Neural cell (in vitro differentiated cells): ENCODE measurements at regions not wholly inside any gene's neighbourhood (a gene's known extent, or its start where the extent isn't known, plus 50 kb on each side); places are given as distances from the start of the nearest gene placed in this dataset.
A peak's percentile ranks its signal among the peaks of the same experiment; 100 is the strongest.

Experiments
- H2AFZ ChIP-seq: fragments of 200-600, 300-800 bp; sonication (generic), shearing (Covaris generic); 2 replicates; pipeline ENCODE4 v1.6.0; 2014; ENCODE audit warnings: low read depth, mild to moderate bottlenecking, antibody characterized with exemption, low read length, moderate library complexity
- H3F3A ChIP-seq: fragments of 200-600 bp; shearing (Covaris generic); 2 replicates; pipeline ENCODE4 v1.6.1; 2016; ENCODE audit warnings: mild to moderate bottlenecking, moderate library complexity, mixed read lengths, antibody characterized with exemption, low read length; ENCODE audit not compliant: insufficient read depth, poor library complexity, severe bottlenecking
- H3K27ac ChIP-seq: fragments of 200-600, 300-800 bp; sonication (generic), shearing (Covaris generic); 2 replicates; pipeline ENCODE4 v1.5.1; 2014; ENCODE audit warnings: mild to moderate bottlenecking, low read length, moderate library complexity
- H3K27me3 ChIP-seq: fragments of 300-800, 200-600 bp; sonication (generic), shearing (Covaris generic); 2 replicates; pipeline ENCODE4 v1.6.0; 2014; ENCODE audit warnings: mild to moderate bottlenecking, low read depth, low read length, moderate library complexity; ENCODE audit not compliant: insufficient read depth
- H3K36me3 ChIP-seq: fragments of 300-800, 200-600 bp; sonication (generic), shearing (Covaris generic); 2 replicates; pipeline ENCODE4 v1.5.1; 2014; ENCODE audit warnings: mild to moderate bottlenecking, antibody characterized with exemption, low read length, moderate library complexity; ENCODE audit not compliant: insufficient read depth
- H3K4me2 ChIP-seq: fragments of 300-800, 200-600 bp; sonication (generic), shearing (Covaris generic); 2 replicates; pipeline ENCODE4 v1.6.0; 2014; ENCODE audit warnings: mild to moderate bottlenecking, low read length
- H3K4me3 ChIP-seq: fragments of 300-800, 200-600 bp; sonication (generic), shearing (Covaris generic); 2 replicates; pipeline ENCODE4 v1.5.1; 2014; ENCODE audit warnings: mild to moderate bottlenecking, low read length, moderate library complexity
- H3K79me2 ChIP-seq: fragments of 200-600 bp; shearing (Covaris generic); replicated peaks from 2 replicates; pipeline ENCODE4 v1.6.0; 2014; ENCODE audit warnings: mild to moderate bottlenecking, low read length, moderate library complexity; ENCODE audit not compliant: insufficient read depth
- H3K9ac ChIP-seq: fragments of 300-800, 200-600 bp; sonication (generic), shearing (Covaris generic); 2 replicates; pipeline ENCODE4 v1.6.1; 2016; ENCODE audit warnings: mild to moderate bottlenecking, low read length, mixed read lengths
- H3K9me2 ChIP-seq: fragments of 200-600 bp; shearing (Covaris generic); 2 replicates; pipeline ENCODE4 v1.6.1; 2016; ENCODE audit warnings: mild to moderate bottlenecking, low read length, mixed read lengths; ENCODE audit not compliant: insufficient read depth
- H3K9me3 ChIP-seq: fragments of 200-600, 300-800 bp; sonication (generic), shearing (Covaris generic); 2 replicates; pipeline ENCODE4 v1.6.1; 2016; ENCODE audit warnings: mild to moderate bottlenecking, mixed run types, low read length, moderate library complexity, mixed read lengths
- H4K20me1 ChIP-seq: fragments of 200-600 bp; shearing (Covaris generic); 2 replicates; pipeline ENCODE4 v1.6.1; 2016; ENCODE audit warnings: mild to moderate bottlenecking, mixed run types; ENCODE audit not compliant: insufficient read depth
- EP300 ChIP-seq: fragments of 450-650 bp; conservative IDR thresholded peaks from 2 replicates; pipeline ENCODE4 v1.6.1; 2014; ENCODE audit warnings: antibody characterized with exemption, mild to moderate bottlenecking, moderate library complexity; ENCODE audit not compliant: poor library complexity, severe bottlenecking
- EZH2 ChIP-seq: fragments of 200-600, 300-800 bp; shearing (Covaris generic), sonication (generic); IDR thresholded peaks from 2 replicates; pipeline ENCODE4 v1.6.1; 2014; ENCODE audit warnings: antibody characterized with exemption, low read length, borderline replicate concordance, mild to moderate bottlenecking; ENCODE audit not compliant: insufficient read depth, poor library complexity, severe bottlenecking
- MXI1 ChIP-seq: fragments of 450-650 bp; conservative IDR thresholded peaks from 2 replicates; pipeline ENCODE4 v1.6.1; 2014; ENCODE audit warnings: antibody characterized with exemption, mild to moderate bottlenecking; ENCODE audit not compliant: poor library complexity, severe bottlenecking
- POLR2AphosphoS5 ChIP-seq: IDR thresholded peaks from 2 replicates; pipeline ENCODE4 v1.6.1; 2012
- RAD21 ChIP-seq: fragments of 450-650 bp; conservative IDR thresholded peaks from 2 replicates; pipeline ENCODE4 v1.6.1; 2014; ENCODE audit warnings: antibody characterized with exemption, mild to moderate bottlenecking, moderate library complexity
- SMC3 ChIP-seq: fragments of 450-650 bp; conservative IDR thresholded peaks from 2 replicates; pipeline ENCODE4 v1.6.1; 2014; ENCODE audit warnings: antibody characterized with exemption, mild to moderate bottlenecking, moderate library complexity; ENCODE audit not compliant: poor library complexity
- TAF1 ChIP-seq: IDR thresholded peaks from 2 replicates; pipeline ENCODE4 v1.6.1; 2012; ENCODE audit warnings: low read depth
- TF ChIP-seq, protein P1 (sequence below): fragments of 450-650 bp; IDR thresholded peaks from 2 replicates; pipeline ENCODE4 v1.5.1; 2014; ENCODE audit warnings: antibody characterized with exemption, mild to moderate bottlenecking, moderate library complexity; ENCODE audit not compliant: poor library complexity, severe bottlenecking
- TF ChIP-seq, protein P2 (sequence below): IDR thresholded peaks from 2 replicates; pipeline ENCODE4 v1.6.1; 2012; ENCODE audit warnings: borderline replicate concordance

DNA sequence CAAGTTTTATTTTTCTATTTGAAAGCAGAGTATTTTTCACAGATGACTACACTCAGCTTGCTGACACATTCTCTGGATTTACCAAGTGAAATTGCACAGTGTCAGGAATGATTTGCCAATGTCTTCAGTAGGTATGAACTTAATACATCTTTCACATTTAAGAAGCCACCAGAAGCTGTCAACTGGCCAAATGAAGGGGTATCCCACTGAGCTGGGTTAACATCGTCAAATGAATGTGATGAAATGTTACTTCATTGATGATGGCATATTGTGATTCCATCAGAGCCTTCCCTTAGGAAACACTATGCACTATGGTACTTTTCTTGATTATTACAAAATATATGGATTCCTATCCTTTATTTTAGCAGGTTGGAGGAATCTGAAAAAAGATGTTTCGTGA lies 592.3 kb downstream of the FGF9 start:
- Histone ChIP-seq H3K9me3 (no peaks in the 10 kb centered on the region), H3K9me2 (no peaks in the 10 kb centered on the region), H3F3A (no peaks in the 10 kb centered on the region), H3K4me3 (peak overlapping the region; percentile 14), H3K27me3 (no peaks in the 10 kb centered on the region), H3K9ac (no peak overlapping the region), H4K20me1 (no peaks in the 10 kb centered on the region), H3K27ac (no peak overlapping the region), H2AFZ (no peak overlapping the region), H3K79me2 (no peaks in the 10 kb centered on the region), H3K4me2 (no peak overlapping the region), H3K36me3 (no peaks in the 10 kb centered on the region)
- TF ChIP-seq, protein P1, sequence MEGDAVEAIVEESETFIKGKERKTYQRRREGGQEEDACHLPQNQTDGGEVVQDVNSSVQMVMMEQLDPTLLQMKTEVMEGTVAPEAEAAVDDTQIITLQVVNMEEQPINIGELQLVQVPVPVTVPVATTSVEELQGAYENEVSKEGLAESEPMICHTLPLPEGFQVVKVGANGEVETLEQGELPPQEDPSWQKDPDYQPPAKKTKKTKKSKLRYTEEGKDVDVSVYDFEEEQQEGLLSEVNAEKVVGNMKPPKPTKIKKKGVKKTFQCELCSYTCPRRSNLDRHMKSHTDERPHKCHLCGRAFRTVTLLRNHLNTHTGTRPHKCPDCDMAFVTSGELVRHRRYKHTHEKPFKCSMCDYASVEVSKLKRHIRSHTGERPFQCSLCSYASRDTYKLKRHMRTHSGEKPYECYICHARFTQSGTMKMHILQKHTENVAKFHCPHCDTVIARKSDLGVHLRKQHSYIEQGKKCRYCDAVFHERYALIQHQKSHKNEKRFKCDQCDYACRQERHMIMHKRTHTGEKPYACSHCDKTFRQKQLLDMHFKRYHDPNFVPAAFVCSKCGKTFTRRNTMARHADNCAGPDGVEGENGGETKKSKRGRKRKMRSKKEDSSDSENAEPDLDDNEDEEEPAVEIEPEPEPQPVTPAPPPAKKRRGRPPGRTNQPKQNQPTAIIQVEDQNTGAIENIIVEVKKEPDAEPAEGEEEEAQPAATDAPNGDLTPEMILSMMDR: no peak
- no peak for TF ChIP-seq EZH2
- TF ChIP-seq MXI1: no peak
- TF ChIP-seq RAD21: no peak
- peak; percentile 71 for TF ChIP-seq EP300
- TF ChIP-seq, protein P2, sequence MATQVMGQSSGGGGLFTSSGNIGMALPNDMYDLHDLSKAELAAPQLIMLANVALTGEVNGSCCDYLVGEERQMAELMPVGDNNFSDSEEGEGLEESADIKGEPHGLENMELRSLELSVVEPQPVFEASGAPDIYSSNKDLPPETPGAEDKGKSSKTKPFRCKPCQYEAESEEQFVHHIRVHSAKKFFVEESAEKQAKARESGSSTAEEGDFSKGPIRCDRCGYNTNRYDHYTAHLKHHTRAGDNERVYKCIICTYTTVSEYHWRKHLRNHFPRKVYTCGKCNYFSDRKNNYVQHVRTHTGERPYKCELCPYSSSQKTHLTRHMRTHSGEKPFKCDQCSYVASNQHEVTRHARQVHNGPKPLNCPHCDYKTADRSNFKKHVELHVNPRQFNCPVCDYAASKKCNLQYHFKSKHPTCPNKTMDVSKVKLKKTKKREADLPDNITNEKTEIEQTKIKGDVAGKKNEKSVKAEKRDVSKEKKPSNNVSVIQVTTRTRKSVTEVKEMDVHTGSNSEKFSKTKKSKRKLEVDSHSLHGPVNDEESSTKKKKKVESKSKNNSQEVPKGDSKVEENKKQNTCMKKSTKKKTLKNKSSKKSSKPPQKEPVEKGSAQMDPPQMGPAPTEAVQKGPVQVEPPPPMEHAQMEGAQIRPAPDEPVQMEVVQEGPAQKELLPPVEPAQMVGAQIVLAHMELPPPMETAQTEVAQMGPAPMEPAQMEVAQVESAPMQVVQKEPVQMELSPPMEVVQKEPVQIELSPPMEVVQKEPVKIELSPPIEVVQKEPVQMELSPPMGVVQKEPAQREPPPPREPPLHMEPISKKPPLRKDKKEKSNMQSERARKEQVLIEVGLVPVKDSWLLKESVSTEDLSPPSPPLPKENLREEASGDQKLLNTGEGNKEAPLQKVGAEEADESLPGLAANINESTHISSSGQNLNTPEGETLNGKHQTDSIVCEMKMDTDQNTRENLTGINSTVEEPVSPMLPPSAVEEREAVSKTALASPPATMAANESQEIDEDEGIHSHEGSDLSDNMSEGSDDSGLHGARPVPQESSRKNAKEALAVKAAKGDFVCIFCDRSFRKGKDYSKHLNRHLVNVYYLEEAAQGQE: peak; percentile 27
- peak; percentile 37 for TF ChIP-seq POLR2AphosphoS5
- TF ChIP-seq TAF1: no peak

DNA sequence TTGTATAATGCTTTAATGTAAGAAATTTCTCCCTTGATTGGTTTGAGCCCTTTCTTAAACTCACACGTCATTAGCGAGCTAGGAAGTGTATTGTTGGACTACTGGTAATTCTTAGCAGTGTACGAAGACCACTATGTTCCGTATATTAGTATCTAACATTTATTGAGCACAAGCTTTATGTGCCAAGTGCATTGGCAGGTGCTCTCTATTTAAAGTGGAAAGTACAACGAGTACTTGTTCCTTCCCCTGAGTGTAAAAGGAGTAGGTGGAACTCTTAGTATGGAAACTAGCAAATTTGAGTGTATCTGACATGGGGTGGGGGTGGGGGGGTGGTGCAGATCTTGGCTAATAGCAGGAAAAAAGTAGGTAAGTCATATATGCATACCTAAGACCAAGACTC lies 594.7 kb downstream of the FGF9 start:
- Histone ChIP-seq H3K4me2 (no peak overlapping the region), H3K9me2 (no peaks in the 10 kb centered on the region), H3K27ac (no peak overlapping the region), H3K4me3 (no peak overlapping the region), H3F3A (no peaks in the 10 kb centered on the region), H3K9me3 (no peaks in the 10 kb centered on the region), H3K79me2 (no peaks in the 10 kb centered on the region), H4K20me1 (no peaks in the 10 kb centered on the region), H3K36me3 (no peaks in the 10 kb centered on the region), H3K9ac (no peak overlapping the region), H2AFZ (no peak overlapping the region), H3K27me3 (no peaks in the 10 kb centered on the region)
- TF ChIP-seq SMC3: no peak
- TF ChIP-seq MXI1: no peak
- TF ChIP-seq RAD21: no peak
- TF ChIP-seq, protein P1: no peak
- TF ChIP-seq, protein P2: no peak
- TF ChIP-seq POLR2AphosphoS5: no peak
- TF ChIP-seq EZH2: no peak
- no peak for TF ChIP-seq TAF1
- no peak for TF ChIP-seq EP300
